PFSK-1 (cell line): ENCODE measurements at regions not wholly inside any gene's neighbourhood (a gene's known extent, or its start where the extent isn't known, plus 50 kb on each side); places are given as distances from the start of the nearest gene placed in this dataset.

Experiments
- FOXP2 ChIP-seq: optimal IDR thresholded peaks from 2 replicates; pipeline ENCODE3; 2011; ENCODE audit warnings: borderline replicate concordance, control low read depth, inconsistent platforms; ENCODE audit not compliant: insufficient read depth; ENCODE audit errors: extremely low read length, extremely low read depth
- POLR2AphosphoS5 ChIP-seq: IDR thresholded peaks from 2 replicates; pipeline ENCODE4 v1.6.1; 2012; ENCODE audit warnings: low read depth, mild to moderate bottlenecking, control low read depth, low read length, moderate library complexity
- SIN3A ChIP-seq: IDR thresholded peaks from 2 replicates; pipeline ENCODE4 v1.6.1; 2012; ENCODE audit warnings: mild to moderate bottlenecking, low read length, moderate library complexity, borderline replicate concordance; ENCODE audit not compliant: insufficient read depth
- TAF1 ChIP-seq: IDR thresholded peaks from 2 replicates; pipeline ENCODE4 v1.6.1; 2012; ENCODE audit warnings: low read length, control low read depth, borderline replicate concordance; ENCODE audit not compliant: insufficient read depth
- TF ChIP-seq, protein P1 (sequence below), 2 experiments: IDR thresholded peaks; 2 replicates each; pipeline versions ENCODE4 v1.6.1 to v1.8.0; 2011 to 2012; ENCODE audit warnings: low read depth in 2 of 2, low read length in 2 of 2, control low read depth in 1 of 2, inconsistent platforms in 1 of 2, mild to moderate bottlenecking in 1 of 2, moderate library complexity in 1 of 2; ENCODE audit not compliant: insufficient read depth in 1 of 2

DNA sequence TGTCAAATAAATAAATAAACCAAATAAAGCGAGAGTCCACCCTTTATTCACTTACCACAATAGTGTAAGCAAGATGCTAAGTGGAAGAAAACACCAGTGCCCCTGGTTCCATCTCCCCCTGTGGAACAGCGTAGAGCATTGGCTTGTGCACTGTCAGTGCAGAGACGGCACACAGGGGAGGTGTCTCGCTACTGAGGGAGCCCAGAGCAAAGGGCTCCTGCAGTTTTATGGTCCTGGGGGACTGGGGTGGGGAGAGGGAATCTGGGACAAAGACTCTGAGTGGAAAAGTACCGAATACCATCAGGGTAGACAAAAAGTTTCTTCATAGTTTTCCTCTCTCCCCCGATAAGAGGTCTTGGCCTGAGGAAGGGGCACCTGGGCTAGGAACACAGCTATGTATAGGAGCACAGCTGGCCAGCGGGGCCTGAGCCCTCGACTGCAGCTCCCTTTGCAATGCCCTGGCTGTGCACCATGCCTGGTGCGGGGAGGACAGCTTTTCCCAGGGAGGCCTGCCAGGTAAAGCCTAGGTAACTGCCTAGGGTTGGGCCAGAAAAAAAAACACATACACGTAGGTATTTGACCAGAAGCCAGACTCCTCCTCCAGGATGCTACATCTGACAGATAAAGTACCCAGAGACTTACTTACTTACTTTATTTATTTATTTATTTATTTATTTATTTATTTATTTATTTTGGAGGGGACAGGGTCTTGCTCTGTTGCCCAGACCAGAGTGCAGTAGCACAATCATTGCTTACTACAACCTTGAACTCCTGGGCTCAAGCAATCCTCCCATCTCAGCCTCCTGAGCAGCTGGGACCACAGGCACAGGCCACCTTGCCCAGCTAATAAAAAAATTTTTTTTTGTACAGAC lies 88.8 kb upstream of the KIF5B start:
- TF ChIP-seq POLR2AphosphoS5: no peak
- TF ChIP-seq SIN3A: no peak
- TF ChIP-seq, protein P1, sequence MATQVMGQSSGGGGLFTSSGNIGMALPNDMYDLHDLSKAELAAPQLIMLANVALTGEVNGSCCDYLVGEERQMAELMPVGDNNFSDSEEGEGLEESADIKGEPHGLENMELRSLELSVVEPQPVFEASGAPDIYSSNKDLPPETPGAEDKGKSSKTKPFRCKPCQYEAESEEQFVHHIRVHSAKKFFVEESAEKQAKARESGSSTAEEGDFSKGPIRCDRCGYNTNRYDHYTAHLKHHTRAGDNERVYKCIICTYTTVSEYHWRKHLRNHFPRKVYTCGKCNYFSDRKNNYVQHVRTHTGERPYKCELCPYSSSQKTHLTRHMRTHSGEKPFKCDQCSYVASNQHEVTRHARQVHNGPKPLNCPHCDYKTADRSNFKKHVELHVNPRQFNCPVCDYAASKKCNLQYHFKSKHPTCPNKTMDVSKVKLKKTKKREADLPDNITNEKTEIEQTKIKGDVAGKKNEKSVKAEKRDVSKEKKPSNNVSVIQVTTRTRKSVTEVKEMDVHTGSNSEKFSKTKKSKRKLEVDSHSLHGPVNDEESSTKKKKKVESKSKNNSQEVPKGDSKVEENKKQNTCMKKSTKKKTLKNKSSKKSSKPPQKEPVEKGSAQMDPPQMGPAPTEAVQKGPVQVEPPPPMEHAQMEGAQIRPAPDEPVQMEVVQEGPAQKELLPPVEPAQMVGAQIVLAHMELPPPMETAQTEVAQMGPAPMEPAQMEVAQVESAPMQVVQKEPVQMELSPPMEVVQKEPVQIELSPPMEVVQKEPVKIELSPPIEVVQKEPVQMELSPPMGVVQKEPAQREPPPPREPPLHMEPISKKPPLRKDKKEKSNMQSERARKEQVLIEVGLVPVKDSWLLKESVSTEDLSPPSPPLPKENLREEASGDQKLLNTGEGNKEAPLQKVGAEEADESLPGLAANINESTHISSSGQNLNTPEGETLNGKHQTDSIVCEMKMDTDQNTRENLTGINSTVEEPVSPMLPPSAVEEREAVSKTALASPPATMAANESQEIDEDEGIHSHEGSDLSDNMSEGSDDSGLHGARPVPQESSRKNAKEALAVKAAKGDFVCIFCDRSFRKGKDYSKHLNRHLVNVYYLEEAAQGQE (IDR thresholded peaks at IDR 0.05; ENCODE audit: insufficient read depth in 1 of 2, low read depth in 2 of 2, low read length in 2 of 2): no peak
- TF ChIP-seq TAF1: no peak
- no peak for TF ChIP-seq FOXP2
